T-cell (primary cell): ENCODE measurements at regions not wholly inside any gene's neighbourhood (a gene's known extent, or its start where the extent isn't known, plus 50 kb on each side); places are given as distances from the start of the nearest gene placed in this dataset.
"Not testable (repeated sequence)": the region's sequence is repeated elsewhere in the genome, so short reads cannot be mapped to it uniquely, and the experiment has no call there.

Source experiments
- ATAC-seq, 4 experiments: fragments of 200-7000 bp in 3 of 4; fragments of 150-1000 bp in 1 of 4; cut with Tn5 transposase; replicated peaks in 1 of 4; 1 replicate in 3 of 4; 2 replicates in 1 of 4; pipeline ENCODE4 v1.10.0; 2021; ENCODE audit warnings: moderate library complexity in 3 of 4, mild to moderate bottlenecking in 2 of 4, moderate number of reproducible peaks in 1 of 4
- CTCF ChIA-PET, 2 donors: fragments of 300-600 bp; sonication (Branson Sonifier 250); formaldehyde crosslinking; loops; one replicate each; lab custom pipeline; 2022; ENCODE audit warnings: antibody characterized with exemption in 2 of 2; lab: Charles Lee
- POLR2A ChIA-PET, 2 donors: fragments of 300-600 bp; sonication (Branson Sonifier 250); formaldehyde crosslinking; loops; one replicate each; lab custom pipeline; 2022; ENCODE audit warnings: antibody characterized with exemption in 2 of 2; lab: Charles Lee
- DNase-seq, 35 experiments: peaks; one replicate each; pipeline versions ENCODE4 v3.0.0 to v3.0.0-alpha.2; 2013 to 2023
- H3K27ac ChIP-seq: one replicate; pipeline ENCODE4 v1.5.1; 2013; ENCODE audit warnings: low read length
- H3K27me3 ChIP-seq, 2 experiments: replicated peaks in 1 of 2; 1 replicate in 1 of 2; 2 replicates in 1 of 2; pipeline versions ENCODE4 v1.6.1 to v1.7.0; 2013; ENCODE audit warnings: low read length in 1 of 2, mixed read lengths in 1 of 2; ENCODE audit not compliant: control insufficient read depth in 2 of 2, insufficient read depth in 2 of 2; ENCODE audit errors: extremely low read depth in 1 of 2
- H3K36me3 ChIP-seq, 2 donors: 1 replicate in 1 of 2; 2 replicates in 1 of 2; pipeline versions ENCODE4 v1.6.1 to v1.7.0; 2013; ENCODE audit warnings: low read length in 1 of 2; ENCODE audit not compliant: control insufficient read depth in 2 of 2, insufficient read depth in 1 of 2; ENCODE audit errors: extremely low read depth in 1 of 2
- H3K4me1 ChIP-seq, 2 experiments: 1 replicate in 1 of 2; 2 replicates in 1 of 2; pipeline versions ENCODE4 v1.6.1 to v1.7.0; 2013; ENCODE audit warnings: low read length in 2 of 2, mixed read lengths in 1 of 2; ENCODE audit not compliant: insufficient read depth in 2 of 2, control insufficient read depth in 1 of 2; ENCODE audit errors: extremely low read depth in 1 of 2
- H3K4me3 ChIP-seq, 2 donors: 1 replicate in 1 of 2; 2 replicates in 1 of 2; pipeline versions ENCODE4 v1.5.1 to v1.7.0; 2013; ENCODE audit warnings: mild to moderate bottlenecking in 2 of 2, low read length in 1 of 2, moderate library complexity in 1 of 2; ENCODE audit not compliant: control insufficient read depth in 1 of 2; ENCODE audit errors: extremely low read depth in 1 of 2
- H3K9me3 ChIP-seq: 2 replicates; pipeline ENCODE4 v1.7.0; 2013
- H3K27ac Mint-ChIP-seq, 2 donors: one replicate each; pipeline ENCODE4 v1.8.0; 2020 to 2021; ENCODE audit warnings: mild to moderate bottlenecking in 2 of 2, mixed read lengths in 2 of 2
- H3K27me3 Mint-ChIP-seq, 2 donors: one replicate each; pipeline ENCODE4 v1.8.0; 2021 to 2022; ENCODE audit warnings: mixed read lengths in 2 of 2
- H3K36me3 Mint-ChIP-seq: one replicate; pipeline ENCODE4 v1.8.0; 2021; ENCODE audit warnings: mixed read lengths
- H3K4me1 Mint-ChIP-seq, 3 donors: one replicate each; pipeline ENCODE4 v1.8.0; 2020 to 2022; ENCODE audit warnings: mixed read lengths in 3 of 3, mild to moderate bottlenecking in 1 of 3
- H3K4me3 Mint-ChIP-seq, 3 donors: one replicate each; pipeline ENCODE4 v1.8.0; 2020 to 2022; ENCODE audit warnings: mild to moderate bottlenecking in 3 of 3, mixed read lengths in 3 of 3, moderate library complexity in 3 of 3
- H3K9me3 Mint-ChIP-seq, 3 donors: one replicate each; pipeline ENCODE4 v1.8.0; 2020 to 2022; ENCODE audit warnings: mixed read lengths in 3 of 3
- WGBS: methylation state at CpG from one replicate; pipeline ENCODE4 v1.1.5; 2013; ENCODE audit warnings: missing lambda C conversion rate; ENCODE audit not compliant: insufficient coverage; 5-methylcytosine and 5-hydroxymethylcytosine counted together

DNA sequence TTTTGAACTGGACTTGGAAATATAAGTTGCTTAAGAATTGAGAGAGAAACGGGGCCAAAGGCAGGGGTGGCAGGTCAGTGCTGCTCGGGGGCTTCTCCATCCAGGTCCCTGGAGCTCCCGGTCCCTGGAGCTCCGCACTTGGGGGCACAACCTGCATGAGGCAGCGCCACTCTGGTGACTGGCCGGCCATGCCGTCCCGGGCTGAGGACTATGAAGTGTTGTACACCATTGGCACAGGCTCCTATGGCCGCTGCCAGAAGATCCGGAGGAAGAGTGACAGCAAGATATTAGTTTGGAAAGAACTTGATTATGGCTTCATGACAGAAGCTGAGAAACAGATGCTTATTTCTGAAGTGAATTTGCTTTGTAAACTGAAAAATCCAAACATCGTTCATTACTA, 76.9 kb upstream of the POTEG start:
- H3K27me3 ChIP-seq, H3K27me3 Mint-ChIP-seq, H3K27ac Mint-ChIP-seq, H3K27ac ChIP-seq, H3K9me3 Mint-ChIP-seq, DNase-seq, H3K36me3 Mint-ChIP-seq, ATAC-seq, H3K4me3 Mint-ChIP-seq, H3K4me1 Mint-ChIP-seq, H3K9me3 ChIP-seq, H3K4me1 ChIP-seq, H3K4me3 ChIP-seq, POLR2A ChIA-PET, H3K36me3 ChIP-seq, CTCF ChIA-PET: not testable (repeated sequence)
- no CpG with 5 or more reads among the region's 11 CpGs for WGBS

- no CpG with 5 or more reads among the region's 2 CpGs for WGBS
- H3K36me3 ChIP-seq, H3K4me3 ChIP-seq, H3K4me1 Mint-ChIP-seq, H3K36me3 Mint-ChIP-seq, ATAC-seq, H3K4me1 ChIP-seq, H3K9me3 ChIP-seq, H3K27me3 Mint-ChIP-seq, H3K27ac ChIP-seq, POLR2A ChIA-PET, H3K9me3 Mint-ChIP-seq, DNase-seq, H3K4me3 Mint-ChIP-seq, H3K27ac Mint-ChIP-seq, CTCF ChIA-PET, H3K27me3 ChIP-seq: not testable (repeated sequence)
Measured at GRCh38 chr14:19489475-19489874, 55.3 kb upstream of the POTEG start.

GRCh38 chr14:19488457-19488856, 54.3 kb upstream of the POTEG start:
- H3K36me3 ChIP-seq, H3K36me3 Mint-ChIP-seq, H3K27me3 Mint-ChIP-seq, CTCF ChIA-PET, H3K4me1 ChIP-seq, H3K9me3 ChIP-seq, H3K4me1 Mint-ChIP-seq, H3K27ac Mint-ChIP-seq, H3K27ac ChIP-seq, POLR2A ChIA-PET, ATAC-seq, H3K27me3 ChIP-seq, H3K9me3 Mint-ChIP-seq, H3K4me3 ChIP-seq, H3K4me3 Mint-ChIP-seq: not testable (repeated sequence)
- DNase-seq, result peak in 2 of 35 experiments; percentile 11 to 22
- 91% methylated on average over 1 of the region's 3 CpGs for WGBS

DNA sequence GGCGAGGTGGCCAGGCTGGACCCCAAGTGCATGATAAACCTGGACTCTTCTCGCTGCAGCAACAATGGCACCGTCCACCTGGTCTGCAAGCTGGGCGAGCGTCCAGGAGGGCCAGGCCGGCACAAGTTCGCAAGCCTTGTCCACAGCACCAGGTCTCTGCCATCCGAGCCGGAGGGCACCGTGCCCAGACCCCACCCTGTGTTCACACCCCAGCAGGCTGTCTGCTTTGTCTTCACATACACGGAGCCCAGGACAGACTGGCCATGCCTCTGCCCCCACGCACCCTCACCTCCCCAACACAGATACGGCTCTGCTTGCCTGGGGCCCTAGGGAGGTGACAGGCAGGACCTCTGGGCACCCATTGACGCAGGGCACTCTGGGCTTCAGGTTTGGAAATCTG, 53.5 kb upstream of the POTEG start:
- H3K4me1 Mint-ChIP-seq, H3K4me3 Mint-ChIP-seq, H3K27me3 Mint-ChIP-seq, H3K4me3 ChIP-seq, H3K9me3 Mint-ChIP-seq, H3K9me3 ChIP-seq, DNase-seq, H3K36me3 ChIP-seq, H3K4me1 ChIP-seq, CTCF ChIA-PET, H3K27me3 ChIP-seq, H3K27ac Mint-ChIP-seq, H3K36me3 Mint-ChIP-seq, H3K27ac ChIP-seq, POLR2A ChIA-PET: not testable (repeated sequence)
- ATAC-seq, result peak in 1 of 4 experiments; percentile 35
- no CpG with 5 or more reads among the region's 14 CpGs for WGBS

GRCh38 chr14:19487265-19487664, 53.1 kb upstream of the POTEG start:
- H3K27ac ChIP-seq, H3K36me3 Mint-ChIP-seq, DNase-seq, H3K9me3 Mint-ChIP-seq, POLR2A ChIA-PET, H3K27me3 Mint-ChIP-seq, H3K4me1 ChIP-seq, H3K27ac Mint-ChIP-seq, H3K27me3 ChIP-seq, H3K4me1 Mint-ChIP-seq, H3K4me3 ChIP-seq, H3K36me3 ChIP-seq, CTCF ChIA-PET, H3K9me3 ChIP-seq, H3K4me3 Mint-ChIP-seq: not testable (repeated sequence)
- ATAC-seq, result peak in 2 of 4 experiments; percentile 9 to 19
- 95% methylated on average over 6 of the region's 15 CpGs for WGBS

GRCh38 chr14:19485346-19485745, 51.2 kb upstream of the POTEG start:
- H3K27me3 Mint-ChIP-seq, H3K4me1 Mint-ChIP-seq, H3K27me3 ChIP-seq, H3K27ac Mint-ChIP-seq, H3K4me3 ChIP-seq, ATAC-seq, H3K27ac ChIP-seq, H3K9me3 ChIP-seq, H3K36me3 Mint-ChIP-seq, H3K9me3 Mint-ChIP-seq, CTCF ChIA-PET, H3K4me1 ChIP-seq, POLR2A ChIA-PET, H3K4me3 Mint-ChIP-seq, H3K36me3 ChIP-seq: not testable (repeated sequence)
- WGBS, result 100% methylated on average over 2 of the region's 9 CpGs
- peak in 1 of 35 experiments; percentile 0 for DNase-seq
